Osteocyte (in vitro differentiated cells): ENCODE measurements at regions not wholly inside any gene's neighbourhood (a gene's known extent, or its start where the extent isn't known, plus 50 kb on each side); places are given as distances from the start of the nearest gene placed in this dataset.

Source experiments
- DNase-seq: peaks from one replicate; pipeline ENCODE4 v3.0.0; 2021; ENCODE audit warnings: mixed read lengths; ENCODE audit not compliant: unreplicated experiment; ENCODE audit errors: extremely low spot score
- H3K27ac Mint-ChIP-seq: one replicate; pipeline ENCODE4 v1.8.0; 2021; ENCODE audit warnings: mild to moderate bottlenecking, mixed read lengths; ENCODE audit not compliant: unreplicated experiment
- H3K27me3 Mint-ChIP-seq: one replicate; pipeline ENCODE4 v1.8.0; 2021; ENCODE audit warnings: mixed read lengths; ENCODE audit not compliant: unreplicated experiment
- H3K36me3 Mint-ChIP-seq: one replicate; pipeline ENCODE4 v1.8.0; 2021; ENCODE audit warnings: mixed read lengths; ENCODE audit not compliant: unreplicated experiment
- H3K4me1 Mint-ChIP-seq: one replicate; pipeline ENCODE4 v1.8.0; 2021; ENCODE audit warnings: mixed read lengths; ENCODE audit not compliant: unreplicated experiment
- H3K4me3 Mint-ChIP-seq: one replicate; pipeline ENCODE4 v1.8.0; 2021; ENCODE audit warnings: mild to moderate bottlenecking, moderate library complexity, mixed read lengths; ENCODE audit not compliant: unreplicated experiment
- H3K9me3 Mint-ChIP-seq: one replicate; pipeline ENCODE4 v1.8.0; 2021; ENCODE audit warnings: mixed read lengths; ENCODE audit not compliant: unreplicated experiment
- TF ChIP-seq, protein P1 (sequence below): fragments of 200-600 bp; sonication (generic); IDR thresholded peaks from 2 replicates; pipeline ENCODE4 v1.5.0; 2021; ENCODE audit warnings: antibody characterized with exemption, mild to moderate bottlenecking, moderate library complexity

DNA sequence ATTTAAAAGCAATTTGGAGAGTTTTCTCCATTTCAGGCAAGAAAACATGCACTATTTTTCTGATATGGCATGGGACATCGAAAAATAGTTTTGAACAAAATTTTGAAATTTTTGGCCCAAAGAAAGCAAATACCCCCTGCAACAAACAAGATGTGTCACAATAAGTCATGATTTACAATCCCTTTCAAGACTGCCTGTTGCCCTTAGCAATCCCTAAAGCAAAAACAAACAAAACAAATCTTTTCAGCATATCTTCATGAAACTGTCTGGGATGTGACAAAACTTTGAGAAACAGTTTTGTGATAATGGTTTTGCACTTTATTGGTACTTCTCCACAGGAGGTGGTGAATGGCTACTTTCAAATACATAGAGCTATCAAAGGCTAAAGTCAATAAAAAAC, 1888.7 kb upstream of the PIK3C3 start:
- H3K27ac Mint-ChIP-seq: no peak overlapping the region
- H3K9me3 Mint-ChIP-seq: peaks cover 4% of the 10 kb centered on the region
- TF ChIP-seq, protein P1, sequence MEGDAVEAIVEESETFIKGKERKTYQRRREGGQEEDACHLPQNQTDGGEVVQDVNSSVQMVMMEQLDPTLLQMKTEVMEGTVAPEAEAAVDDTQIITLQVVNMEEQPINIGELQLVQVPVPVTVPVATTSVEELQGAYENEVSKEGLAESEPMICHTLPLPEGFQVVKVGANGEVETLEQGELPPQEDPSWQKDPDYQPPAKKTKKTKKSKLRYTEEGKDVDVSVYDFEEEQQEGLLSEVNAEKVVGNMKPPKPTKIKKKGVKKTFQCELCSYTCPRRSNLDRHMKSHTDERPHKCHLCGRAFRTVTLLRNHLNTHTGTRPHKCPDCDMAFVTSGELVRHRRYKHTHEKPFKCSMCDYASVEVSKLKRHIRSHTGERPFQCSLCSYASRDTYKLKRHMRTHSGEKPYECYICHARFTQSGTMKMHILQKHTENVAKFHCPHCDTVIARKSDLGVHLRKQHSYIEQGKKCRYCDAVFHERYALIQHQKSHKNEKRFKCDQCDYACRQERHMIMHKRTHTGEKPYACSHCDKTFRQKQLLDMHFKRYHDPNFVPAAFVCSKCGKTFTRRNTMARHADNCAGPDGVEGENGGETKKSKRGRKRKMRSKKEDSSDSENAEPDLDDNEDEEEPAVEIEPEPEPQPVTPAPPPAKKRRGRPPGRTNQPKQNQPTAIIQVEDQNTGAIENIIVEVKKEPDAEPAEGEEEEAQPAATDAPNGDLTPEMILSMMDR: no peak
- peaks cover 4% of the 10 kb centered on the region for H3K27me3 Mint-ChIP-seq
- H3K4me1 Mint-ChIP-seq: no peaks in the 10 kb centered on the region
- H3K4me3 Mint-ChIP-seq: no peak overlapping the region
- no peak for DNase-seq
- no peaks in the 10 kb centered on the region for H3K36me3 Mint-ChIP-seq

- Mint-ChIP-seq H3K4me1 (no peaks in the 10 kb centered on the region), H3K36me3 (no peaks in the 10 kb centered on the region), H3K9me3 (no peaks in the 10 kb centered on the region), H3K4me3 (no peak overlapping the region), H3K27me3 (peaks cover 6% of the 10 kb centered on the region), H3K27ac (no peak overlapping the region)
- TF ChIP-seq, protein P1: no peak
- no peak for DNase-seq
Observed at GRCh38 chr18:40063488-40063887, 1891.5 kb upstream of the PIK3C3 start.

DNA sequence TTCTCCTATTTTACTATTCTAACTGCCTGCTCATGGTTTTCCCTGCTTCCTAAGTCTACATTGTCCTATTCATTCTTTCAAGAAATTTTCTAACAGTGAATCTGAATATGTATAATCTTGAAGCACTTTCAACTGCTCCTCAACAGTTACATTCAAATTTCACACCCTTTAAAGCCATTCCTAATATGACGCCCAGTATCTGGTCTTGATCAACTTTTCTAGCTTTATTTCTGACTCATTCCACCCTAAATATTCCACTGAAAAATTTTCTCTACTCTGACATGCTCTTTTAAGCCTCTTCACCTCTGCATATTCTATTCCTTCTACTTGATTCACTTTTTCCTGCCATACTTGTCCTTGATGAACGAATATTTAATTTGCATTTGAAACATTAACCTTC, 1893.9 kb upstream of the PIK3C3 start:
- peaks cover 6% of the 10 kb centered on the region for H3K27me3 Mint-ChIP-seq
- H3K4me1 Mint-ChIP-seq: no peaks in the 10 kb centered on the region
- TF ChIP-seq, protein P1: no peak
- no peak overlapping the region for H3K4me3 Mint-ChIP-seq
- no peaks in the 10 kb centered on the region for H3K36me3 Mint-ChIP-seq
- no peak overlapping the region for H3K27ac Mint-ChIP-seq
- DNase-seq: no peak
- no peaks in the 10 kb centered on the region for H3K9me3 Mint-ChIP-seq

- H3K4me3 Mint-ChIP-seq: no peak overlapping the region
- no peak overlapping the region for H3K27ac Mint-ChIP-seq
- H3K36me3 Mint-ChIP-seq: no peaks in the 10 kb centered on the region
- TF ChIP-seq, protein P1: no peak
- no peaks in the 10 kb centered on the region for H3K9me3 Mint-ChIP-seq
- H3K27me3 Mint-ChIP-seq: peaks cover 6% of the 10 kb centered on the region
- no peak for DNase-seq
- H3K4me1 Mint-ChIP-seq: no peaks in the 10 kb centered on the region
Observed at GRCh38 chr18:40060562-40060961, 1894.5 kb upstream of the PIK3C3 start.

GRCh38 chr18:40058811-40059570, 1896.0 kb upstream of the PIK3C3 start:
- H3K27me3 Mint-ChIP-seq: peaks cover 4% of the 10 kb centered on the region
- no peaks in the 10 kb centered on the region for H3K36me3 Mint-ChIP-seq
- TF ChIP-seq, protein P1: no peak
- no peaks in the 10 kb centered on the region for H3K9me3 Mint-ChIP-seq
- H3K27ac Mint-ChIP-seq: no peak overlapping the region
- no peak for DNase-seq
- H3K4me3 Mint-ChIP-seq: no peak overlapping the region
- no peaks in the 10 kb centered on the region for H3K4me1 Mint-ChIP-seq
